Thoracic aorta (tissue), 2 donors: ENCODE measurements at regions not wholly inside any gene's neighbourhood (a gene's known extent, or its start where the extent isn't known, plus 50 kb on each side); places are given as distances from the start of the nearest gene placed in this dataset.

ENCODE experiments used
- ATAC-seq: fragments of 150-250 bp; one replicate; pipeline ENCODE4 v1.8.0; 2017; ENCODE audit warnings: low read depth; ENCODE audit not compliant: insufficient number of reproducible peaks, low FRiP score
- DNase-seq: peaks from one replicate; pipeline ENCODE4 v3.0.0-alpha.2; 2020; ENCODE audit warnings: low spot score
- H3K27ac ChIP-seq, 2 donors: fragments of 200-600 bp; sonication (generic); 1 replicate in 1 of 2; 2 replicates in 1 of 2; pipeline ENCODE4 v1.5.1; 2016; ENCODE audit warnings: mild to moderate bottlenecking in 2 of 2, moderate library complexity in 2 of 2
- H3K27me3 ChIP-seq: fragments of 200-600 bp; sonication (generic); replicated peaks from 2 replicates; pipeline ENCODE4 v1.6.0; 2016; ENCODE audit warnings: mild to moderate bottlenecking; ENCODE audit not compliant: insufficient read depth
- H3K36me3 ChIP-seq: fragments of 200-600 bp; sonication (generic); one replicate; pipeline ENCODE4 v1.5.1; 2016
- H3K4me1 ChIP-seq, 2 donors: fragments of 200-600 bp; sonication (generic); 1 replicate in 1 of 2; 2 replicates in 1 of 2; pipeline versions ENCODE4 v1.5.1 to v1.6.0; 2016; ENCODE audit warnings: low read depth in 2 of 2, mild to moderate bottlenecking in 1 of 2; ENCODE audit not compliant: control insufficient read depth in 1 of 2
- H3K4me3 ChIP-seq: fragments of 200-600 bp; sonication (generic); 2 replicates; pipeline ENCODE4 v1.5.1; 2016; ENCODE audit warnings: mild to moderate bottlenecking
- H3K9me3 ChIP-seq: fragments of 200-600 bp; sonication (generic); 2 replicates; pipeline ENCODE4 v1.5.1; 2016
- CTCF ChIP-seq: fragments of 200-600 bp; sonication (generic); IDR thresholded peaks from one replicate; pipeline ENCODE4 v1.5.1; 2019; ENCODE audit warnings: antibody characterized with exemption

DNA sequence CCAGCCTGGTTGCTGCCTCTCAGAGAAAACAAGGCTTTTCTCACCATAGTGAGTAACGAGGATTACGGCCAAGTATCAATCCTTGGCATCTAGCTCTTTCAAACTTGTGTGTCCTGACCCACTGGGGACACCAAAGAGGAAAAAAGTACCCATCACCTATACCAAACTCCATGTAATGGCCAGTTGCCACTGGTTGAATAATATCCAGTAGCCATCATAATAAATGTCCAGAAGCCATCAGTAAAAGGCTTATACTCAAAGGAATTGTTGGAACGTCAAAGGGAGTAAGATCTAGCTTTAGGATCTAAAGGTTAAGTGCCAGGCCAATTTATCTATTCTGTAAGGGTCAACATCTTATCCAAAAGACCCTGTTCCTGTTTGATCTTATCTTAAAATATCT lies 91.1 kb downstream of the PTPRS start:
- Histone ChIP-seq H3K36me3 (peaks cover 7% of the 10 kb centered on the region), H3K4me3 (no peak overlapping the region), H3K4me1 (peaks cover 5 to 17% of the 10 kb centered on the region in 2 donors), H3K9me3 (no peaks in the 10 kb centered on the region), H3K27me3 (no peaks in the 10 kb centered on the region), H3K27ac (no peak overlapping the region)
- no peak for ATAC-seq
- DNase-seq: no peak
- TF ChIP-seq CTCF: no peak

DNA sequence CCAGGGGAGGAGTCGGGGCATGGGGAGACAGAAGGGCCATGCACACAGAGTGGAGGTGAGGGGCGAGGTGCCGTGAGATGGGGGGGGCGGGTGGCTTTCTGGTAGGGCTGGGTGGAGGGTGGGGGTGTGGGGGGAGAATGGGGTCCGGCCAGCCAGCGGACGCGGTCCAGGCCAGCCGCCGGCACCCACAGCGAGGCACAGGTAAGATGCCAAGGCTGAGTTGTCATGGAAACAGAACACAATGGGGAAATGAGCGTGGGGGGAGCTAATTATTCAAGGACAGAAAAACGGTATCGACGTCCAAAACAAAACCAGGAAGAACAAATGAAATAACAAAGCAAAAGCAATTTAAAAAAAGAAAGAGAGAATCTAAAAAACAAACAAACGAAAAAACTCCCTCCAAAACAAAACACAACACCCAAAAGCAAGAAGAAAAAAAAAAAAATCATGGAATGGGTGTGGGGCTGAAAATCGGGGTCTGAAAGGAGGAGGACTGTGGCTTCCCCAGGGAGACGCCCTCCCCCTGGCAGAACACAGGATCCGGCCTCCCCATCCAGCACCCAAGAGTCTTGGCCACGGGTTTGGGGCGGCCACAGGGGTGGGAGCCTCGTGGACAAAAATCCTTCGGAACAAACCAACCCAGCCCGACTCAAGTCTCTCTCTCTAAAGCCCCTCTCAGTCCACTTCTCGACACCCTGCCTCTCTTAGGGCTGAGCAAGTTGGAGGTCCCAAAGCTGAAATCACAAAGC lies 92.5 kb downstream of the PTPRS start:
- Histone ChIP-seq H3K27ac (no peak overlapping the region), H3K27me3 (no peaks in the 10 kb centered on the region), H3K36me3 (peaks cover 19% of the 10 kb centered on the region), H3K4me1 (peaks cover 3 to 17% of the 10 kb centered on the region in 2 donors), H3K9me3 (no peaks in the 10 kb centered on the region), H3K4me3 (no peak overlapping the region)
- no peak for DNase-seq
- no peak for ATAC-seq
- TF ChIP-seq CTCF: no peak

- no peaks in the 10 kb centered on the region for H3K27me3 ChIP-seq
- no peak overlapping the region for H3K4me3 ChIP-seq
- no peak for TF ChIP-seq CTCF
- H3K36me3 ChIP-seq: peaks cover 19% of the 10 kb centered on the region
- no peak for ATAC-seq
- no peak for DNase-seq
- no peaks in the 10 kb centered on the region for H3K9me3 ChIP-seq
- peaks cover 0 to 15% of the 10 kb centered on the region in 2 donors for H3K4me1 ChIP-seq
- no peak overlapping the region for H3K27ac ChIP-seq
Observed at GRCh38 chr19:5246554-5247155, 94.0 kb downstream of the PTPRS start.

- Histone ChIP-seq H3K36me3 (peaks cover 19% of the 10 kb centered on the region), H3K9me3 (no peaks in the 10 kb centered on the region), H3K4me1 (peaks cover 0 to 9% of the 10 kb centered on the region in 2 donors), H3K27ac (no peak overlapping the region), H3K27me3 (no peaks in the 10 kb centered on the region), H3K4me3 (no peak overlapping the region)
- DNase-seq (no peak), ATAC-seq (no peak)
- TF ChIP-seq CTCF: no peak
Observed at GRCh38 chr19:5245631-5246553, 94.7 kb downstream of the PTPRS start.

DNA sequence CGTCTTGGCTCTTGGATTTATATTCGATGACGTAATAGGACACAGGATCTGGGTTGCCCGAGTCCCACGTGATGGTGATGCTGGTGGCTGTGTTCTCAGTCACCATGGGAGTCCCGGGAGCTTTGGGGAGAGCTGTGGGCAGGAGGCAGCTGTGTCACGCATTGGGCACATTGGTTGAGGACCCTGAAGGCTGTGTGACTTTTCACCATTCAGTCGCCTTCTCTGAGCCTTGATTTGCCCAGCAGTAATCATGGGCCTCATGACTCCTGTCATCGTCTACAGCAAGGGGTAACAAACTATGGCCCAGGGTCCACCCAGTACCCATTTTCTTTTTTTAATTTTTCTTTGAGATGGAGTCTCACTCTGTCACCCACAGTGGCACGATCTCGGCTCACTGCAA lies 96.3 kb downstream of the PTPRS start:
- H3K4me1 ChIP-seq: no peaks in the 10 kb centered on the region
- DNase-seq: no peak
- ATAC-seq: no peak
- H3K27me3 ChIP-seq: no peaks in the 10 kb centered on the region
- H3K9me3 ChIP-seq: no peaks in the 10 kb centered on the region
- H3K36me3 ChIP-seq: peaks cover 26% of the 10 kb centered on the region
- H3K4me3 ChIP-seq: no peak overlapping the region
- no peak overlapping the region for H3K27ac ChIP-seq
- no peak for TF ChIP-seq CTCF
